ENCODE measurements at regions not wholly inside any gene's neighbourhood (a gene's known extent, or its start where the extent isn't known, plus 50 kb on each side); places are given as distances from the start of the nearest gene placed in this dataset.

DNA sequence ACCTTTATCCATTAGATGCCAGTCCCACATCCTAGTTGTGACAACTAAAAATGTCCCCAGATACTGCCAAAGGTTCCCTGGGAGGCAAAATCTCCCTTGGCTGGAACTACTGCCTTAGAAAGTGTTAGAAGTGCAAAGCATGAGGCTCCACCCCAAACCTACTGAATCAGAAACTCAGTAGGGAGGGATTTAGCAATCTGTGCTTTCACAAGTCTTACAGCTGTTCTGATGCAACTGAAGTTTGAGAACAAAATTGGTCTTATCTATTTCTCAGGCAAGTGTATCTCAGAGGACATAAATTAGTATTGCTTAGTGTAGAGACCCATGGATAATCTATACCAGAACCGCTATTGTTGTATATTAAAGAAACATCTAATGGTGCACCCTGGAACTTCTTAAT is 70.2 kb downstream of the CLDN1 start:
- in situ Hi-C loops (cut with HindIII; ENCODE audit: low sequenced_read_pairs), result no loop called here

DNA sequence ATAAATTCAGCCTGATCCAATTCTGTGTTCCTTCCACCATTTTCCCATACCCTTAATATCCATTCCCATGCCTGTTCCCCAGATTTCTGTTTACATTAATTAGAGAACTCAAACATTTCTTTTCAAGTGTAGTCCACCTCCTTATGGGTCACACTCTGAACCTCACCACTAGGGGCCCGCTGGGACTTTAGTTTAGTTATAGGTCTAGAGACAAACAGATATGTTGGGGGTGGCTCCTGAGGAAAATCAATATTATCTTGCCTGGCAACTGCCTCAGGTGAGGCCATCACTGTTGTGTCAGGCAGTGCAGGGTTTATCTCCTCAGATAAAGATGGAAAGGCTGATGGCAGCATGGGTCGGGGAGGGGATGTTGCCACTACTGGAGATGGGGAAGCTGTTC is 72.8 kb downstream of the CLDN1 start:
- in situ Hi-C loops (cut with HindIII; ENCODE audit: low sequenced_read_pairs), result no loop called here

DNA sequence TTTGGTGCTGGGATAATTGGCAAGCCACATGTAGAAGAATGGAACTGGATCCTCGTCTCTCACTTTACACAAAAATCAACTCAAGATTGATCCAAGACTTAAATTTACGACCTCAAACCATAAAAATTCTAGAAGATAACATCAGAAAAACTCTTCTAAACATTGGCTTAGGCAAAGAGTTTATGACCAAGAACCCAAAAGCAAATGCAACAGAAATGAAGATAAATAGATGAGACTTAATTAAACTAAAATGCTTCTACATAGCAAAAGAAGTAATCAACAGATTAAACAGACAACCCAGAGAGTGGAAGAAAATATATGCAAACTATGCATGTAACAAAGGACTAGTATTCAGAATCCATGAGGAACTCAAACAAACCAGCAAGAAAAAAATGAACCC is 80.1 kb downstream of the CLDN1 start:
- in situ Hi-C loops (cut with HindIII; ENCODE audit: low sequenced_read_pairs), result no loop called here

GRCh38 chr3:190239325-190239724 is 82.9 kb downstream of the CLDN1 start:
- in situ Hi-C loops (cut with HindIII; ENCODE audit: low sequenced_read_pairs), result no loop called here

DNA sequence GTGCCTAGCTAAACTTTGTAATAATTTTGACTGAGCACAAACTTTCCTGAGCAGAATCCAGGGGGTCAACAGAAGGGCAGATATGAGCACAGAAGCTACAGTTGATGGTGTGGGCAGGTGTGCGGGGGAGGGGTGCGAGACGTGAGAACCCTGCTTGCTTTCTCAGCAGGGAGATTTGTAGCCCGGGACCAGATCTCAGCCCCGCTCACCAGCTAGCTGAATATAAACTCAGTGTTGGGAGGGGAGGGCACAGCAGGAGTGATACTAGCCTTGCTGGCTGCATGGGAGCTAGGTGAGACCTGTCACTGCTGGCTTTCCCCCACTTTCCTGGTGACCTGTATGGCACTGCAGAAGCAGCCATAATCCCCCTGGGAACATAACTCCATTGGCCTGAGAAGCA is 83.4 kb downstream of the CLDN1 start:
- in situ Hi-C loops (cut with HindIII; ENCODE audit: low sequenced_read_pairs), result no loop called here

DNA sequence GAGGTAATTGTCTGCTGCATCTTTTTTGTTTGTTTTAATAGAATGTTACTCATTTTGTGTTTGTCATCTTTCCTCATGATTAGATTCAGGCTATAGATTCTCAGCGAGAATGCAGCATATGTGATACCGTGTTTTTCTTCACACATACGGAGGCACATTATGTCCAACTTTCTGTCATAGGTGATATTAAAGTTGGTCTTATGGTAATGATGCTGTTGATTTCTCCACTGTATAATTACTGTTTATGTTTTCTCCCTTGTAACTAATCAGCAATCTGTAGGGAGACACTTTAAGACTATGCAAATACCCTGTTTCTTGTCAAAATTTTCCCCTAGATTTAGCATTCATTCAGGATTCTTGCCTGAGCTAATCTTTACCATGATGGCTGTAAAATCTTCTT is 87.6 kb downstream of the CLDN1 start:
- in situ Hi-C loops (cut with HindIII; ENCODE audit: low sequenced_read_pairs), result loop anchor here (5.0 kb wide), 1 partner anchor 208 kb away; no protein-coding TSS in a partner anchor

DNA sequence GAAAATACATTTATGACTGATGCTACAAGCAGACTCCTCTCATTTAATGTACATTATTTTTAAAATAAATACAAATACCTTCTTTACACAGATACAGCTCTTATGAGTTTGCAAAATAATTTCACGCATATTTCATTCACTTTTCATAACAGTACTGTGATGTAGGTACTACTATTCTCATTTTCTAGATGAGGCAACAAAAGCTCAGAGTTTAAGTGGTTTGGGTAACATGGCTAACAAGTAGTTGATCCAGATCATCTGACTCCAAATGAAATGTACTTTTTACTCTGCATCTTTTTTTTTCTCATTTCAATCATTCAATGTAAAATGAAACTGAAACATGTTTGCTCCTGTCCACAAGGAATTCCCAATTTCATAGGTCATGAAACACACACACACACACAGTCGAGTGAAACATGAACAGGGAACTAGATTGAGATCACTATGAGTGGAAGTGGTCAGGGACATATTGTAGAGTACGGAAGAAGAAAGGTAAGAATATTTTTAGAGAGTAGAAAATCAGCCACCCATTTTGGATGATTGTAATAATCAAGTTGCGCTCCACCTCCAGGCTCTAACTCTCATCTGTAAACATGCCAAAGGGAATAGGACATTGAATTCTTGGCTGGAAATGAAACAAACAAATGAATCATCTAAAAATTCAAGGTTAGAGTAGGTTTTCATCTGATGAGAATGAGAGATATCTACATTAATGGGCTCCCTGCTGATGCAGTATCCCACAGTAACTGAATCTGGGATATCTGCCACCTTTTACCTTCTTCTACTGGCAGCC is 92.4 kb downstream of the CLDN1 start:
- in situ Hi-C loops (cut with HindIII; ENCODE audit: low sequenced_read_pairs), result loop anchor here (5.0 kb wide), 1 partner anchor 212 kb away; no protein-coding TSS in a partner anchor

DNA sequence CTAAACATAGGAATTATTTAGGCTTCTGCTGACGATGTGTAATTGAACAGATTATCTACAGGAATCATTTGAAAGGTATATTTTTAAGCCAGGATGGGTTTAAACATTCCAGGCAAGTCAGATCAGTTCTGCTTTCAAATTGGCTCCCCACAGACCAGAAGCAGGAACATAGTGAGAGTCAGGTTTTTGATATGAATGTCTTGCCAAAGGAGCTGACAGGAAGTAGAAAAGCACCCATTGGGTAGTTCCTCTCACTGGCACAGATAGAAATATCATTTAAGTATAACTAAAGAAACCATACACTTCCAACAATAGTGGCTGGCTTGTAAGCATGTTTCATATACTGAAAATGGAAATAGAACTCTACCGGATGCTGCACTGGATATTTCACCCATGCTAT is 95.2 kb downstream of the CLDN1 start:
- in situ Hi-C loops (cut with HindIII; ENCODE audit: low sequenced_read_pairs), result no loop called here

GRCh38 chr3:190224863-190225692 is 97.2 kb downstream of the CLDN1 start:
- in situ Hi-C loops (cut with HindIII; ENCODE audit: low sequenced_read_pairs), result loop anchor here (5.0 kb wide), 1 partner anchor 92 kb away; no protein-coding TSS in a partner anchor

- in situ Hi-C loops (cut with HindIII; ENCODE audit: low sequenced_read_pairs), result loop anchor here (5.0 kb wide), 1 partner anchor 93 kb away; no protein-coding TSS in a partner anchor
Observed at GRCh38 chr3:190224456-190224855, 97.8 kb downstream of the CLDN1 start.

- in situ Hi-C loops (cut with HindIII; ENCODE audit: low sequenced_read_pairs), result loop anchor here (5.0 kb wide), 1 partner anchor 94 kb away; no protein-coding TSS in a partner anchor
Observed at GRCh38 chr3:190222916-190223315, 99.3 kb downstream of the CLDN1 start.

- in situ Hi-C loops (cut with HindIII; ENCODE audit: low sequenced_read_pairs), result loop anchor here (5.0 kb wide), 1 partner anchor 95 kb away; no protein-coding TSS in a partner anchor
Observed at GRCh38 chr3:190222360-190222759, 99.9 kb downstream of the CLDN1 start.

DNA sequence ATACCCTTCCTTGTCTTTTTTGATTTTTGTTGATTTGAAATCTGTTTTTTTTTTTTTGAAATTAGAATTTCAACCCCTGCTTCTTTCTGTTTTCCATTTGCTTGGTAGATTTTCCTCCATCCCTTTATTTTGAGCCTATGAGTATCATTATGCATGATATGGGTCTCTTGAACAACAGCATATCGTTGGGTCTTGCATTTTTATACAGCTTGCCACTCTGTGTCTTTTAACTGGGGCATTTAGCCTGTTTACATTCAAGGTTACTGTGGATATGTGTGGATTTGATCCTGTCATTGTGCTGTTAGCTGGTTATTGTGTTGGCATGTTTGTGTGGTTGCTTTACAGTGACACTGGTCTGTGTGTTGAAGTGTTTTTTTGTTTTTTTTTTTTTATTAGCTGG is 99.7 kb upstream of the P3H2 start:
- in situ Hi-C loops (cut with HindIII; ENCODE audit: low sequenced_read_pairs), result loop anchor here (5.0 kb wide), 1 partner anchor 97 kb away; no protein-coding TSS in a partner anchor

DNA sequence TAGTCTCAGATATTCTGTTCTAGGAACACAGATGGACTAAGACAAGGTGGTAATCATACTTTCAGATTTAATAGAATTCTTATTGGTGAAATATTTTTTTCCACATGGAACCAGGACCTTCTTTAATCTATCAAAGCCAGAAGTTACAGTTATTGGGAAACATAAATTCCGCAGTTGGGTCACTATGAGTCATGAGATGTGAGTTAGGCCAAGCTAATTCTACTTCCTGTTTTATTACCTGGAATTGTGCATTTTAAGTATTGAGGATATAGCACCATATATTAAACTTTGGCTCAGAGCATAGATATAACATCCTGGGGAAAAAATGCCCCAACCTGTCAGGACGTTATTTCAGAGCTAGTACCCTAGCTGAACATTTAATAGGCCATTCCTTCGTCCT is 96.4 kb upstream of the P3H2 start:
- in situ Hi-C loops (cut with HindIII; ENCODE audit: low sequenced_read_pairs), result no loop called here

DNA sequence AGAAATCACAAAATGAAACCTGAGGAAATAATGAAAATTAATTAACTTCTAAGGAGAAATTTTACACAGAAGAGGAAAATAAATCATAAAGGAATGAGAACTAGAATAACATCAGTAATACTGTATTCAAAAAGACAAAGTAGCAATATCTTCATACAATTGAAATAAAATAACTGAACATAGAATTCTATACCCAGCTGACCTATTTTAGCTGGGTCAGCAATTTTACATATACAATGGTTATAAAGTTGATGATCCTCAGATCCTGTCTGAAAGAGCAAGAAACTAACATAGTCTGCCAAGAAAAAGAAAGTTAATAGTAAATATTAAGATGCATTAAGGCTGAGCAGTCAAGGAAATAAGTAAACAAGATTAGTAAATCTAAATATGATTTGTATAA is 93.0 kb upstream of the P3H2 start:
- in situ Hi-C loops (cut with HindIII; ENCODE audit: low sequenced_read_pairs), result no loop called here

DNA sequence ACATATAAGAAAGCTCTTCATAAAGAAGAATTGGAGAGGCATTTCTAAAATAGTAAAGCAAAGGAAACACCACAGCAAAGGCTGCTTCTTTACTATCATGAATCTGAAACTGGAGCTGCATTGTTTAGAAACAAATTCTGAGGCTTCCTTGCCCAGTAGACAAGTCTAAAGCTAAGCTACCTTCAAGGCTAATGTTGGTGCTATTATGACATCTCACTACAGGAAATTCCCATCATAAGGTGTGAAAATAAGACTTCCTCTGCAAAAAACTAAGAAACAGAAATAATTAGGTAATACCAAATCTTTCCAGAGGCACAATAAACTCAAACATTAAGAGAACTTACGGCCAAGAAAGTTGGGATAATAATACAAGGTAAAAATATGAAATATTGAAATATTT is 89.9 kb upstream of the P3H2 start:
- in situ Hi-C loops (cut with HindIII; ENCODE audit: low sequenced_read_pairs), result no loop called here

DNA sequence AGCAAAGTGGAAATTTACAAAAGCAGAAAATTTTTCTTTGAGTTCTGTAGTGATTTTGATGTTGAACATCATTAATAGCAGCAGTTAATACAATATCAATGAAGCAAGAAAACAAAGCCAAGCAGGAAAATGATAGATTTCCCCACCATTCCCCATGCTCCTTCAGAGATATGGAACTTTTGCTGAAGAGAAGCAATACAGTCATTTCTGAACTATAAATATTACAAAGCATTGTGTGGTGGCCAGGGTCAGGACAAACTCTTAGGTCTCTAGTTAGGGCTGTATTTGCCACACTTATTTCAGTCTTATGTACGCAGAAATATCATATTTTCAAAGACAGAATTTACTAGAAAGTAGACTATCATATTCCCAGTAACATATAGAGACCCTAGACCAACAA is 88.8 kb upstream of the P3H2 start:
- in situ Hi-C loops (cut with HindIII; ENCODE audit: low sequenced_read_pairs), result no loop called here

- in situ Hi-C loops (cut with HindIII; ENCODE audit: low sequenced_read_pairs), result no loop called here
Observed at GRCh38 chr3:190208196-190208595, 87.5 kb upstream of the P3H2 start.

DNA sequence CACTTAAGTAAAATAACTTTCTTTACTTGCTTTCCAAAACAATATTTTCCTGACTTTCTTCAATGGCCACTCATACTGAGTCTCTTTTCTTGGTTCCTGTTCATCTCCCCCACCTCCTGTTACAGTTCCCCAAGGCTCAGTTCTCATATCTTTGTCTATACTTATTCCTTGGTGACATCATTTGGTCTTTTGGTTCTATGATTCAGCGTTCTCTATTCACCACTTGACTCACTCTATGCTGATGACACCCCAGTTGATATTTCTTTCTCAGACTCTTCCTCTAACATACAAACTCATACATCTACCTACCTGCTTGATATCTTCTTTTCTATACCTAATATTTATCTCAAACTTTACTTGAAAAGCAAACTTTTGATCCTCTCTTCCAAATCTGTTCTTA is 85.0 kb upstream of the P3H2 start:
- in situ Hi-C loops (cut with HindIII; ENCODE audit: low sequenced_read_pairs), result no loop called here

- in situ Hi-C loops (cut with HindIII; ENCODE audit: low sequenced_read_pairs), result no loop called here
Observed at GRCh38 chr3:190204200-190204599, 83.5 kb upstream of the P3H2 start.

- in situ Hi-C loops (cut with HindIII; ENCODE audit: low sequenced_read_pairs), result loop anchor here (5.0 kb wide), 3 partner anchors 40 to 230 kb away; no protein-coding TSS in a partner anchor
Observed at GRCh38 chr3:190197346-190197763, 76.7 kb upstream of the P3H2 start.

GRCh38 chr3:190194506-190194905 is 73.8 kb upstream of the P3H2 start:
- in situ Hi-C loops (cut with HindIII; ENCODE audit: low sequenced_read_pairs), result no loop called here

Data from endothelial cell of hepatic sinusoid (primary cell).